Liver (tissue), 8 donors: ENCODE measurements at regions not wholly inside any gene's neighbourhood (a gene's known extent, or its start where the extent isn't known, plus 50 kb on each side); places are given as distances from the start of the nearest gene placed in this dataset.

Experiments used
- DNase-seq: peaks from one replicate; pipeline ENCODE4 v3.0.0-alpha.2; 2017; ENCODE audit warnings: low spot score
- H3K27ac ChIP-seq, 2 donors: one replicate each; pipeline ENCODE4 v1.7.0; 2013; ENCODE audit warnings: inconsistent platforms in 2 of 2, low read length in 2 of 2, control low read depth in 1 of 2, low read depth in 1 of 2, mild to moderate bottlenecking in 1 of 2
- H3K27me3 ChIP-seq, 4 donors: one replicate each; pipeline versions ENCODE4 v1.6.1 to v1.7.0; 2013; ENCODE audit warnings: low read length in 3 of 4, inconsistent platforms in 1 of 4, mild to moderate bottlenecking in 1 of 4, moderate library complexity in 1 of 4; ENCODE audit not compliant: control insufficient read depth in 4 of 4, insufficient read depth in 4 of 4
- H3K36me3 ChIP-seq, 4 donors: one replicate each; pipeline versions ENCODE4 v1.6.1 to v1.7.0; 2013; ENCODE audit warnings: low read length in 3 of 4, mild to moderate bottlenecking in 3 of 4, low read depth in 1 of 4, moderate library complexity in 1 of 4; ENCODE audit not compliant: control insufficient read depth in 4 of 4, insufficient read depth in 3 of 4
- H3K4me1 ChIP-seq, 4 donors: one replicate each; pipeline versions ENCODE4 v1.6.1 to v1.7.0; 2013; ENCODE audit warnings: low read length in 3 of 4, mild to moderate bottlenecking in 3 of 4, moderate library complexity in 1 of 4; ENCODE audit not compliant: control insufficient read depth in 4 of 4, insufficient read depth in 4 of 4
- H3K4me3 ChIP-seq, 3 donors: one replicate each; pipeline versions ENCODE4 v1.6.1 to v1.7.0; 2013; ENCODE audit warnings: low read length in 3 of 3, control low read depth in 1 of 3, low read depth in 1 of 3, mild to moderate bottlenecking in 1 of 3
- H3K9ac ChIP-seq, 2 donors: one replicate each; pipeline ENCODE4 v1.7.0; 2013; ENCODE audit warnings: low read length in 2 of 2, mild to moderate bottlenecking in 2 of 2, moderate library complexity in 2 of 2, control low read depth in 1 of 2, low read depth in 1 of 2
- H3K9me3 ChIP-seq, 4 donors: one replicate each; pipeline versions ENCODE4 v1.6.1 to v1.7.0; 2013; ENCODE audit warnings: low read length in 3 of 4; ENCODE audit not compliant: control insufficient read depth in 4 of 4
- EGR1 ChIP-seq, 2 donors: IDR thresholded peaks; 2 replicates each; pipeline ENCODE4 v1.6.1; 2016 to 2018; ENCODE audit warnings: antibody characterized with exemption in 2 of 2, low read depth in 2 of 2
- FOXA1 ChIP-seq: IDR thresholded peaks from 2 replicates; pipeline ENCODE4 v1.6.1; 2016; ENCODE audit warnings: antibody characterized with exemption
- FOXA2 ChIP-seq: IDR thresholded peaks from 2 replicates; pipeline ENCODE4 v1.6.1; 2016; ENCODE audit warnings: antibody characterized with exemption
- GABPA ChIP-seq, 2 donors: IDR thresholded peaks in 1 of 2; conservative IDR thresholded peaks in 1 of 2; 2 replicates each; pipeline ENCODE4 v1.6.1; 2016; ENCODE audit warnings: antibody characterized with exemption in 2 of 2, mild to moderate bottlenecking in 1 of 2, moderate library complexity in 1 of 2
- HNF4A ChIP-seq, 2 donors: conservative IDR thresholded peaks; 2 replicates each; pipeline ENCODE4 v1.6.1; 2016; ENCODE audit warnings: antibody characterized with exemption in 2 of 2, mild to moderate bottlenecking in 2 of 2
- HNF4G ChIP-seq: IDR thresholded peaks from 2 replicates; pipeline ENCODE4 v1.6.1; 2016; ENCODE audit warnings: antibody characterized with exemption
- JUND ChIP-seq, 2 donors: IDR thresholded peaks; 2 replicates each; pipeline ENCODE4 v1.6.1; 2016; ENCODE audit warnings: antibody characterized with exemption in 2 of 2
- NR2F2 ChIP-seq: IDR thresholded peaks from 2 replicates; pipeline ENCODE4 v1.6.1; 2016; ENCODE audit warnings: antibody characterized with exemption
- RAD21 ChIP-seq, 2 donors: IDR thresholded peaks; 2 replicates each; pipeline ENCODE4 v1.6.1; 2016; ENCODE audit warnings: antibody characterized with exemption in 2 of 2, mild to moderate bottlenecking in 2 of 2
- RXRA ChIP-seq, 2 donors: IDR thresholded peaks; 2 replicates each; pipeline ENCODE4 v1.6.1; 2017 to 2018; ENCODE audit warnings: antibody characterized with exemption in 2 of 2, mild to moderate bottlenecking in 1 of 2
- SP1 ChIP-seq: IDR thresholded peaks from 2 replicates; pipeline ENCODE4 v1.6.1; 2018; ENCODE audit warnings: antibody characterized with exemption, mild to moderate bottlenecking
- TAF1 ChIP-seq: conservative IDR thresholded peaks from 2 replicates; pipeline ENCODE4 v1.6.1; 2016; ENCODE audit warnings: antibody characterized with exemption, mild to moderate bottlenecking
- YY1 ChIP-seq: IDR thresholded peaks from 2 replicates; pipeline ENCODE4 v1.6.1; 2016; ENCODE audit warnings: antibody characterized with exemption, mild to moderate bottlenecking
- WGBS: extraction: QIAGEN DNeasy Blood & Tissue Kit; methylation state at CpG from one replicate; pipeline ENCODE4 v1.1.7; 2013; 5-methylcytosine and 5-hydroxymethylcytosine counted together
- TF ChIP-seq, protein P1 (sequence below): fragments of 150-350 bp; IDR thresholded peaks from 2 replicates; pipeline ENCODE4 v1.5.1; 2017; ENCODE audit warnings: improper control_type of control experiment, low read depth, low read length; ENCODE audit not compliant: missing input control
- TF ChIP-seq, protein P2 (sequence below): IDR thresholded peaks from 2 replicates; pipeline ENCODE4 v1.6.1; 2016; ENCODE audit warnings: antibody characterized with exemption, mild to moderate bottlenecking
- TF ChIP-seq, protein P3 (sequence below): IDR thresholded peaks from 2 replicates; pipeline ENCODE4 v1.6.1; 2016; ENCODE audit warnings: antibody characterized with exemption
- TF ChIP-seq, protein P4 (sequence below): IDR thresholded peaks from 2 replicates; pipeline ENCODE4 v1.6.1; 2016; ENCODE audit warnings: antibody characterized with exemption
- TF ChIP-seq, protein P5 (sequence below): IDR thresholded peaks from 2 replicates; pipeline ENCODE4 v1.6.1; 2016; ENCODE audit warnings: antibody characterized with exemption
- donor health status: healthy.
- donor health status: healthy.
- donor health status: healthy.
- donor health status: healthy.
- donor health status: healthy.

DNA sequence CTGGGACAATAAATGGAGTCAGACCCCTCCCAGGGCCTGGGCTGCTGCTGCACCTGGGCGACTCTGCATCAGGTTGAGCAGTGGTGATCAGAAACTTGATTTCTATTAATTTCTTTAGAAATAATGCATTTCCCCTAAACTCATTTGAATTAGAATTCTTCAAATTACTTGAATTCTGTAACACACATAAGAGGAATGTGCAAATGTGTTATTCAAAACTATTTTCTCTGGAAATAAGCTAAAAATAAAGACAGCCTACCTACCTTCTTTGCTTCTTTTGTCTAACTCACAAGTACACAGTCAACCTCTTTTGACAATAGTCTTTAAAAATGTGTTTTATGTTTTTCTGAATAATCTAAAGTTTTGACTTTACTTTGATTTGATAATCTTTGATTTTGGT, 433.0 kb downstream of the KLF12 start:
- TF ChIP-seq HNF4A (conservative IDR thresholded peaks at IDR 0.05), result no peak
- no peak for TF ChIP-seq RAD21 (IDR thresholded peaks at IDR 0.05)
- no peak for TF ChIP-seq FOXA1
- no peak for TF ChIP-seq FOXA2
- TF ChIP-seq GABPA (IDR thresholded peaks at IDR 0.05 in 1 of 2, conservative IDR thresholded peaks at IDR 0.05 in 1 of 2), result no peak
- no peak for TF ChIP-seq SP1
- TF ChIP-seq, protein P1, sequence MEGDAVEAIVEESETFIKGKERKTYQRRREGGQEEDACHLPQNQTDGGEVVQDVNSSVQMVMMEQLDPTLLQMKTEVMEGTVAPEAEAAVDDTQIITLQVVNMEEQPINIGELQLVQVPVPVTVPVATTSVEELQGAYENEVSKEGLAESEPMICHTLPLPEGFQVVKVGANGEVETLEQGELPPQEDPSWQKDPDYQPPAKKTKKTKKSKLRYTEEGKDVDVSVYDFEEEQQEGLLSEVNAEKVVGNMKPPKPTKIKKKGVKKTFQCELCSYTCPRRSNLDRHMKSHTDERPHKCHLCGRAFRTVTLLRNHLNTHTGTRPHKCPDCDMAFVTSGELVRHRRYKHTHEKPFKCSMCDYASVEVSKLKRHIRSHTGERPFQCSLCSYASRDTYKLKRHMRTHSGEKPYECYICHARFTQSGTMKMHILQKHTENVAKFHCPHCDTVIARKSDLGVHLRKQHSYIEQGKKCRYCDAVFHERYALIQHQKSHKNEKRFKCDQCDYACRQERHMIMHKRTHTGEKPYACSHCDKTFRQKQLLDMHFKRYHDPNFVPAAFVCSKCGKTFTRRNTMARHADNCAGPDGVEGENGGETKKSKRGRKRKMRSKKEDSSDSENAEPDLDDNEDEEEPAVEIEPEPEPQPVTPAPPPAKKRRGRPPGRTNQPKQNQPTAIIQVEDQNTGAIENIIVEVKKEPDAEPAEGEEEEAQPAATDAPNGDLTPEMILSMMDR, result no peak
- no peak for TF ChIP-seq TAF1
- TF ChIP-seq, protein P2, sequence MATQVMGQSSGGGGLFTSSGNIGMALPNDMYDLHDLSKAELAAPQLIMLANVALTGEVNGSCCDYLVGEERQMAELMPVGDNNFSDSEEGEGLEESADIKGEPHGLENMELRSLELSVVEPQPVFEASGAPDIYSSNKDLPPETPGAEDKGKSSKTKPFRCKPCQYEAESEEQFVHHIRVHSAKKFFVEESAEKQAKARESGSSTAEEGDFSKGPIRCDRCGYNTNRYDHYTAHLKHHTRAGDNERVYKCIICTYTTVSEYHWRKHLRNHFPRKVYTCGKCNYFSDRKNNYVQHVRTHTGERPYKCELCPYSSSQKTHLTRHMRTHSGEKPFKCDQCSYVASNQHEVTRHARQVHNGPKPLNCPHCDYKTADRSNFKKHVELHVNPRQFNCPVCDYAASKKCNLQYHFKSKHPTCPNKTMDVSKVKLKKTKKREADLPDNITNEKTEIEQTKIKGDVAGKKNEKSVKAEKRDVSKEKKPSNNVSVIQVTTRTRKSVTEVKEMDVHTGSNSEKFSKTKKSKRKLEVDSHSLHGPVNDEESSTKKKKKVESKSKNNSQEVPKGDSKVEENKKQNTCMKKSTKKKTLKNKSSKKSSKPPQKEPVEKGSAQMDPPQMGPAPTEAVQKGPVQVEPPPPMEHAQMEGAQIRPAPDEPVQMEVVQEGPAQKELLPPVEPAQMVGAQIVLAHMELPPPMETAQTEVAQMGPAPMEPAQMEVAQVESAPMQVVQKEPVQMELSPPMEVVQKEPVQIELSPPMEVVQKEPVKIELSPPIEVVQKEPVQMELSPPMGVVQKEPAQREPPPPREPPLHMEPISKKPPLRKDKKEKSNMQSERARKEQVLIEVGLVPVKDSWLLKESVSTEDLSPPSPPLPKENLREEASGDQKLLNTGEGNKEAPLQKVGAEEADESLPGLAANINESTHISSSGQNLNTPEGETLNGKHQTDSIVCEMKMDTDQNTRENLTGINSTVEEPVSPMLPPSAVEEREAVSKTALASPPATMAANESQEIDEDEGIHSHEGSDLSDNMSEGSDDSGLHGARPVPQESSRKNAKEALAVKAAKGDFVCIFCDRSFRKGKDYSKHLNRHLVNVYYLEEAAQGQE, result no peak
- no peak for TF ChIP-seq YY1
- TF ChIP-seq, protein P3, sequence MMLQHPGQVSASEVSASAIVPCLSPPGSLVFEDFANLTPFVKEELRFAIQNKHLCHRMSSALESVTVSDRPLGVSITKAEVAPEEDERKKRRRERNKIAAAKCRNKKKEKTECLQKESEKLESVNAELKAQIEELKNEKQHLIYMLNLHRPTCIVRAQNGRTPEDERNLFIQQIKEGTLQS, result no peak
- TF ChIP-seq, protein P4, sequence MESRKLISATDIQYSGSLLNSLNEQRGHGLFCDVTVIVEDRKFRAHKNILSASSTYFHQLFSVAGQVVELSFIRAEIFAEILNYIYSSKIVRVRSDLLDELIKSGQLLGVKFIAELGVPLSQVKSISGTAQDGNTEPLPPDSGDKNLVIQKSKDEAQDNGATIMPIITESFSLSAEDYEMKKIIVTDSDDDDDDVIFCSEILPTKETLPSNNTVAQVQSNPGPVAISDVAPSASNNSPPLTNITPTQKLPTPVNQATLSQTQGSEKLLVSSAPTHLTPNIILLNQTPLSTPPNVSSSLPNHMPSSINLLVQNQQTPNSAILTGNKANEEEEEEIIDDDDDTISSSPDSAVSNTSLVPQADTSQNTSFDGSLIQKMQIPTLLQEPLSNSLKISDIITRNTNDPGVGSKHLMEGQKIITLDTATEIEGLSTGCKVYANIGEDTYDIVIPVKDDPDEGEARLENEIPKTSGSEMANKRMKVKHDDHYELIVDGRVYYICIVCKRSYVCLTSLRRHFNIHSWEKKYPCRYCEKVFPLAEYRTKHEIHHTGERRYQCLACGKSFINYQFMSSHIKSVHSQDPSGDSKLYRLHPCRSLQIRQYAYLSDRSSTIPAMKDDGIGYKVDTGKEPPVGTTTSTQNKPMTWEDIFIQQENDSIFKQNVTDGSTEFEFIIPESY, result no peak
- TF ChIP-seq, protein P5, sequence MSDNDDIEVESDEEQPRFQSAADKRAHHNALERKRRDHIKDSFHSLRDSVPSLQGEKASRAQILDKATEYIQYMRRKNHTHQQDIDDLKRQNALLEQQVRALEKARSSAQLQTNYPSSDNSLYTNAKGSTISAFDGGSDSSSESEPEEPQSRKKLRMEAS, result no peak
- no peak for TF ChIP-seq EGR1 (IDR thresholded peaks at IDR 0.05; ENCODE audit: low read depth in 2 of 2)
- no peak for TF ChIP-seq NR2F2
- Histone ChIP-seq H3K9ac (no peak overlapping the region), H3K4me3 (no peak overlapping the region), H3K27me3 (no peaks in the 10 kb centered on the region), H3K36me3 (peaks cover 0 to 4% (median 0%) of the 10 kb centered on the region in 4 donors), H3K27ac (no peak overlapping the region), H3K9me3 (no peaks in the 10 kb centered on the region), H3K4me1 (no peaks in the 10 kb centered on the region)
- WGBS, result 97% methylated on average over 1 of the region's 1 CpG
- DNase-seq, result no peak

DNA sequence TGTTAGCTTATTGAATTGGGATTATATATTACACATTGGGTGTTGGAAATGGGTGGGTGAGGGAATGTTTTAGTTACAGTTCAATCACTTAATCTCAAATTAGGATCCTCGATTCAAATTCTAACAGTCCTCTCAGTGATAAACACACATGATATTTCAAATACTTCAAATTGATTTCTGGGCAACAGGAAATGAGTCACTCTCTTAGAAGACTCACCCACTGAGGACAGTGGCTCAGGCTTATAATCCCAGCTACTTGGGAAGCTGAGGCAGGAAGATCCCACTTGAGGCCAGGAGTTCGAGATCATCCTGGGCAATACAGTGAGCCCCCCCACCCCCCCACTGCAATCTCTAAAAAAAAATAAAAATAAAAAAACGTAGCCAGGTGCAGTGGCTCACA, 435.3 kb downstream of the KLF12 start:
- no peak for DNase-seq
- Histone ChIP-seq H3K9me3 (no peaks in the 10 kb centered on the region), H3K4me3 (no peak overlapping the region), H3K27me3 (no peaks in the 10 kb centered on the region), H3K27ac (no peak overlapping the region), H3K9ac (no peak overlapping the region), H3K36me3 (peaks cover 2 to 18% (median 8%) of the 10 kb centered on the region in 4 donors), H3K4me1 (no peaks in the 10 kb centered on the region)
- no peak for TF ChIP-seq EGR1 (IDR thresholded peaks at IDR 0.05; ENCODE audit: low read depth in 2 of 2)
- no peak for TF ChIP-seq HNF4A (conservative IDR thresholded peaks at IDR 0.05)
- no peak for TF ChIP-seq TAF1
- TF ChIP-seq NR2F2, result no peak
- no peak for TF ChIP-seq HNF4G
- TF ChIP-seq RAD21 (IDR thresholded peaks at IDR 0.05), result no peak
- TF ChIP-seq FOXA1, result no peak
- TF ChIP-seq, protein P5, result no peak
- no peak for TF ChIP-seq JUND (IDR thresholded peaks at IDR 0.05)
- TF ChIP-seq YY1, result no peak
- TF ChIP-seq, protein P4, result no peak
- TF ChIP-seq RXRA (IDR thresholded peaks at IDR 0.05), result no peak
- TF ChIP-seq FOXA2, result no peak
- no peak for TF ChIP-seq SP1
- 87% methylated on average over 3 of the region's 3 CpGs for WGBS
